Heart left ventricle (tissue), 13 donors: ENCODE measurements at regions not wholly inside any gene's neighbourhood (a gene's known extent, or its start where the extent isn't known, plus 50 kb on each side); places are given as distances from the start of the nearest gene placed in this dataset.

ENCODE experiments used
- CTCF ChIP-seq, 12 donors: fragments of 200-600 bp; sonication (generic) in 4 of 12; IDR thresholded peaks; one replicate each; pipeline versions ENCODE4 v1.5.0 to v1.8.0; 2018 to 2022; ENCODE audit warnings: antibody characterized with exemption in 12 of 12, mild to moderate bottlenecking in 5 of 12
- POLR2A ChIP-seq, 2 donors: fragments of 450-650 bp; IDR thresholded peaks; one replicate each; pipeline ENCODE4 v1.6.1; 2017; ENCODE audit warnings: antibody characterized with exemption in 2 of 2, mild to moderate bottlenecking in 2 of 2, moderate library complexity in 2 of 2
- donor health status: ischemic (EF 13 %, LVEDD 7.1; RV severe dilation, severe dysfunction).
- donor health status: DM: no; HTN: yes; CAD: no.
- donor health status: DM: no; HTN: no; CAD: no.
- donor health status: ischemic (EF 25% LVEDD 6.9; RV normal size, moderate dysfunction).
- donor health status: ischemic (EF 25% LVEDD 5.7; RV mildly dilated, moderate dysfunction).
- donor health status: ischemic (EF 35%, LVEDD 5.7; RV mildly dilated, moderate dysfunction).
- donor health status: nonischemic (EF 11% LVEDD 7.7; RV severe dilation, severe dysfunction).
- donor health status: DM: yes; HTN: yes; CAD: no.
- donor health status: PGD.
- donor health status: ischemic (EF 29% LVEDD 5.4; RV normal size, mild dysfunction).
- donor health status: nonischemic (EF 23%, LVEDD 6.1; RV moderate dilation, normal function).

- TF ChIP-seq POLR2A (IDR thresholded peaks at IDR 0.05) (no peak), CTCF (IDR thresholded peaks at IDR 0.05) (no peak)
Measured at GRCh38 chr3:87390821-87391220, 114.4 kb upstream of the POU1F1 start.
